ENCODE measurements at regions not wholly inside any gene's neighbourhood (a gene's known extent, or its start where the extent isn't known, plus 50 kb on each side); places are given as distances from the start of the nearest gene placed in this dataset.

DNA sequence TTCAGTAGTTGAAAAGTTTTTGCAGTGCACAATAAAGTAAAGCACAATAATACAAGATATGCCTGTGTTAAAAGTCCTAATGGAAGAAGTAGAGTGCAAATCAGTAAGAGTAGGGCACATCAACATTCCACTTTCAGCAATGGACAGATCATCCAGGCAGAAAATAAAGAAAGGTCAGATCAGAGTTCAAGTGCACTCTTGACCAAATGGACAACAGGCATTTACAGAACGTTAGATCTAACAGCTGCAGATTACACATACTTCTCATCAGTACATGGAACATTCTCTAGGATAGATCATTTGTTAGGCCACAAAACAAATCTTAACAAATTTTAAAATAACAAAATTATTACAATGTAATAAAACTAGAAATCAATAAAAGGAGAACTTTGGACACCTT is 1373.5 kb upstream of the PABPC4L start:
- TF ChIP-seq, protein P1, sequence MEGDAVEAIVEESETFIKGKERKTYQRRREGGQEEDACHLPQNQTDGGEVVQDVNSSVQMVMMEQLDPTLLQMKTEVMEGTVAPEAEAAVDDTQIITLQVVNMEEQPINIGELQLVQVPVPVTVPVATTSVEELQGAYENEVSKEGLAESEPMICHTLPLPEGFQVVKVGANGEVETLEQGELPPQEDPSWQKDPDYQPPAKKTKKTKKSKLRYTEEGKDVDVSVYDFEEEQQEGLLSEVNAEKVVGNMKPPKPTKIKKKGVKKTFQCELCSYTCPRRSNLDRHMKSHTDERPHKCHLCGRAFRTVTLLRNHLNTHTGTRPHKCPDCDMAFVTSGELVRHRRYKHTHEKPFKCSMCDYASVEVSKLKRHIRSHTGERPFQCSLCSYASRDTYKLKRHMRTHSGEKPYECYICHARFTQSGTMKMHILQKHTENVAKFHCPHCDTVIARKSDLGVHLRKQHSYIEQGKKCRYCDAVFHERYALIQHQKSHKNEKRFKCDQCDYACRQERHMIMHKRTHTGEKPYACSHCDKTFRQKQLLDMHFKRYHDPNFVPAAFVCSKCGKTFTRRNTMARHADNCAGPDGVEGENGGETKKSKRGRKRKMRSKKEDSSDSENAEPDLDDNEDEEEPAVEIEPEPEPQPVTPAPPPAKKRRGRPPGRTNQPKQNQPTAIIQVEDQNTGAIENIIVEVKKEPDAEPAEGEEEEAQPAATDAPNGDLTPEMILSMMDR (IDR thresholded peaks at IDR 0.05; ENCODE audit: low read depth, low read length): no peak
- ChIA-PET CTCF (no interaction called here), POLR2A (no interaction called here)
- no peak overlapping the region for H3K4me3 ChIP-seq (ENCODE audit: low read depth, low read length)
- DNase-seq (ENCODE audit: low read depth, low spot score): no peak
- no peaks in the 10 kb centered on the region; the same call in 1 of the 2 replicates for H3K9me3 ChIP-seq (ENCODE audit: control insufficient read depth, insufficient read depth, low read length)
- no peak overlapping the region for H3K27ac ChIP-seq (ENCODE audit: low read depth, low read length)
- H3K27me3 ChIP-seq (ENCODE audit: control insufficient read depth, insufficient read depth, low read length): no peaks in the 10 kb centered on the region

DNA sequence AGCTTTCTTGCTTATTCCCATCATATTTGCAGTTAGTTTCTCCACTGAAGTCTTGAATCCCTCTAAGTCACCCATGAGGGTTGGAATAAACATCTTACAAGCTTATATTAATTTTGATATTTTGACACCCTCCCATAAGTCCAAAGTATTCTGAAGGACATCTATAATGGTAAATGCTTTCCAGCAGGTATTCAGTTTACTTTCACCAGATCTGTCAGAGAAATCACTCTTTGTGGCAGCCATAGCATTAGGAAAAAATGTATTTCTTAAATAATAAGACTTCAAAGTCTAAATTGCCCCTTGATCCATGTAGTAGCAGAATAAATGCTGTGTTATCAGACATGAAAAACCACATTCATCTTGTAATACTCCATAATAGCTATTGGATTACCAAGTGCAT is 1371.7 kb upstream of the PABPC4L start:
- Histone ChIP-seq H3K27ac (ENCODE audit: low read depth, low read length) (no peak overlapping the region), H3K9me3 (ENCODE audit: control insufficient read depth, insufficient read depth, low read length) (no peaks in the 10 kb centered on the region; the same call in 1 of the 2 replicates), H3K27me3 (ENCODE audit: control insufficient read depth, insufficient read depth, low read length) (no peaks in the 10 kb centered on the region), H3K4me3 (ENCODE audit: low read depth, low read length) (no peak overlapping the region)
- ChIA-PET CTCF (no interaction called here), POLR2A (no interaction called here)
- no peak for DNase-seq (ENCODE audit: low read depth, low spot score)
- TF ChIP-seq, protein P1 (IDR thresholded peaks at IDR 0.05; ENCODE audit: low read depth, low read length): no peak

DNA sequence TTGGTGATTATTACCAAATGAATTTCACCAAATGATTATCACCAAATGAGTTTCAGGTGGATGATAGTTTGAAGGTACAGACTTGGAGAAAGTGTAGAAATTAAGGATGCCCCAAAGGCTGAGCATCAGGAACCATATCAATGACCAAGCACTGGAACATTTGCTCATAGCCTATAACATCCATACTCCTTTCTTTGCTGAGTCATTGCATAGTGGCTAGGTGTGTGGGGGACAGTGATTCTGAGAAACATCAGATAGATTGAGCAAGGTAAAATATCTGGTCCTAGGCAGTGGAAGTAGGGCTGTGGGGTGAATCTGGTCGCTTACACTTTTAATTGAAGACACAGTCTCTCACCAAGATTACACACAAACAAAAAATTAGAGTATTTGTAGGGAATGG is 1362.5 kb upstream of the PABPC4L start:
- ChIA-PET POLR2A (no interaction called here), CTCF (no interaction called here)
- H3K4me3 ChIP-seq (ENCODE audit: low read depth, low read length): no peak overlapping the region
- TF ChIP-seq, protein P1 (IDR thresholded peaks at IDR 0.05; ENCODE audit: low read depth, low read length): no peak
- DNase-seq (ENCODE audit: low read depth, low spot score): no peak
- H3K27me3 ChIP-seq (ENCODE audit: control insufficient read depth, insufficient read depth, low read length): no peaks in the 10 kb centered on the region
- H3K27ac ChIP-seq (ENCODE audit: low read depth, low read length): no peak overlapping the region
- H3K9me3 ChIP-seq (ENCODE audit: control insufficient read depth, insufficient read depth, low read length): no peaks in the 10 kb centered on the region

DNA sequence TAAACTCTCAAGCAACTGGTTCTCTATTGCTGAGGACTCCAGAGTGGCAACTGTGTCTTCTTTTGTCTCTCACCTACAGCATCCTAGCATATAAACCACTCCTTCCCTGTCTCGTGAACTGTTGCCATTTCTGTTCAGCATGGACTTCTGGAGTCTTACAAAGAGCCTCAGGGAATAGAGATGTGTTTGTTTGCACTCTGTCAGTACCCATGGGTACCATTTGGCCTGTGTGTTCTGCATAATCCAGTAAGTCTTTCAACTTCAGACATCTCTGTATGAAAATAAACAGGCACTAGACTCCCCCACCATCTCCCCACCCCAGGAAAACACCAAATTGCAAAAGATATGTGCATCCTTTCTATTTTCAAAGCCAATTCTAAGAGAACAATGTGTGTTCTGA is 1351.6 kb upstream of the PABPC4L start:
- ChIA-PET POLR2A (no interaction called here), CTCF (no interaction called here)
- TF ChIP-seq, protein P1 (IDR thresholded peaks at IDR 0.05; ENCODE audit: low read depth, low read length): no peak
- Histone ChIP-seq H3K9me3 (ENCODE audit: control insufficient read depth, insufficient read depth, low read length) (no peaks in the 10 kb centered on the region), H3K27me3 (ENCODE audit: control insufficient read depth, insufficient read depth, low read length) (no peaks in the 10 kb centered on the region), H3K4me3 (ENCODE audit: low read depth, low read length) (no peak overlapping the region), H3K27ac (ENCODE audit: low read depth, low read length) (no peak overlapping the region)
- no peak for DNase-seq (ENCODE audit: low read depth, low spot score)

DNA sequence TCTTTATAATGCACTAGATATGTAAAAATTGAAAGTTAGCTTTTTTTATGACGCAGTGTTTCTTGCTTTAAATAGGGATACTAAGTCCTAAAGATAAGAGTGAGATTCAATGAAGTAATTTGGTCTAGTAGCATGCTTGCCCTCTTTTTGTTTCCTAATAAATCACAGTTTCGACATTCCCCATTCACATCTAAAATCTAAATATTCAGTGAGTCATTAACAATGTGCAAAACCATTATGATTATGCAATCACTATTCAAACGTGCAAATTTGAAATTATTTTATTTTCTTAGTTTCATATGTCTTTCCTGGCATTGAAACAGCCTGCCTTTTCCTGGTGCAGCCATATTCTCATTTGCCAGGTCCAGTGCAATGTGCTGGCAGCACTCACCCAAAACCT is 1350.5 kb upstream of the PABPC4L start:
- no peak for DNase-seq (ENCODE audit: low read depth, low spot score)
- H3K27ac ChIP-seq (ENCODE audit: low read depth, low read length): no peak overlapping the region
- no peak overlapping the region for H3K4me3 ChIP-seq (ENCODE audit: low read depth, low read length)
- H3K9me3 ChIP-seq (ENCODE audit: control insufficient read depth, insufficient read depth, low read length): no peaks in the 10 kb centered on the region
- TF ChIP-seq, protein P1 (IDR thresholded peaks at IDR 0.05; ENCODE audit: low read depth, low read length): no peak
- no peaks in the 10 kb centered on the region for H3K27me3 ChIP-seq (ENCODE audit: control insufficient read depth, insufficient read depth, low read length)
- ChIA-PET CTCF (no interaction called here), POLR2A (interaction anchor here (0.5 kb wide), 1 partner anchor 414 kb away, joined by 3 read pairs; no protein-coding TSS in a partner anchor)
